HCT116 (cell line): ENCODE measurements at regions not wholly inside any gene's neighbourhood (a gene's known extent, or its start where the extent isn't known, plus 50 kb on each side); places are given as distances from the start of the nearest gene placed in this dataset.

Experiments
- ATAC-seq: fragments of 200-7000 bp; cut with Tn5 transposase; 2 replicates; pipeline ENCODE4 v1.9.1; 2020; ENCODE audit warnings: mild to moderate bottlenecking, moderate library complexity
- BruUV-seq: library from RNA; stranded (reverse); fragments of 400-500 nt; replicated peaks from 2 replicates; lab custom pipeline; 2021; lab: Mats Ljungman, UMichigan
- CTCF ChIA-PET: fragments of 300-600 bp; sonication (Branson Sonifier 250); formaldehyde crosslinking; loops from one replicate; lab custom pipeline; 2021; ENCODE audit warnings: antibody characterized with exemption; lab: Charles Lee
- POLR2A ChIA-PET: fragments of 300-600, 350-600 bp; sonication (Branson Sonifier 250); formaldehyde crosslinking; loops from one replicate; lab custom pipeline; 2021; ENCODE audit warnings: antibody characterized with exemption; lab: Charles Lee
- RAD21 ChIA-PET, 2 experiments: fragments of 300-600 bp; sonication (Branson Sonifier 250); formaldehyde crosslinking; loops; one replicate each; lab custom pipeline; 2023; ENCODE audit warnings: low total read pairs in 2 of 2; ENCODE audit not compliant: uncharacterized antibody in 2 of 2, unreplicated experiment in 2 of 2, low non-redundant PET in 1 of 2; lab: Charles Lee
- DNase-seq: peaks from one replicate; pipeline ENCODE4 v3.0.0-alpha.2; 2010; ENCODE audit warnings: low read depth, low spot score
- H2AFZ ChIP-seq: fragments of 200-600 bp; shearing (Covaris generic), sonication (generic); 2 replicates; pipeline ENCODE4 v1.6.1; 2017; ENCODE audit warnings: low read depth, mixed run types, mixed read lengths, antibody characterized with exemption, low read length; ENCODE audit not compliant: poor library complexity, severe bottlenecking
- H3K27ac ChIP-seq: 2 replicates; pipeline ENCODE4 v1.5.1; 2012; ENCODE audit warnings: low read depth, low read length
- H3K27me3 ChIP-seq: fragments of 200-600 bp; sonication (generic); 2 replicates; pipeline ENCODE4 v1.6.1; 2016; ENCODE audit warnings: mixed run types, low read length, mixed read lengths; ENCODE audit not compliant: insufficient read depth
- H3K36me3 ChIP-seq, 2 experiments: fragments of 200-500 bp in 1 of 2; fragments of 200-600 bp in 1 of 2; sonication (Bioruptor generic) in 1 of 2; sonication (generic) in 1 of 2; 2 replicates each; pipeline versions ENCODE4 v1.5.1 to v1.6.1; 2014 to 2016; ENCODE audit warnings: low read length in 2 of 2, inconsistent platforms in 1 of 2, mixed read lengths in 1 of 2, mixed run types in 1 of 2; ENCODE audit not compliant: insufficient read depth in 2 of 2, control insufficient read depth in 1 of 2
- H3K4me1 ChIP-seq, 2 experiments: fragments of 200-600 bp in 1 of 2; sonication (generic) in 1 of 2; 2 replicates each; pipeline versions ENCODE4 v1.5.1 to v1.6.1; 2012 to 2017; ENCODE audit warnings: low read length in 2 of 2, inconsistent platforms in 1 of 2, mild to moderate bottlenecking in 1 of 2, mixed read lengths in 1 of 2, mixed run types in 1 of 2, moderate library complexity in 1 of 2; ENCODE audit not compliant: insufficient read depth in 2 of 2, control insufficient read depth in 1 of 2
- H3K4me2 ChIP-seq: fragments of 200-600 bp; sonication (generic); 2 replicates; pipeline ENCODE4 v1.6.1; 2017; ENCODE audit warnings: mixed run types, low read length, mixed read lengths
- H3K4me3 ChIP-seq, 2 experiments: fragments of 200-600 bp in 1 of 2; sonication (generic) in 1 of 2; replicated peaks in 1 of 2; 2 replicates each; pipeline ENCODE4 v1.5.1; 2011 to 2016; ENCODE audit warnings: low read length in 2 of 2, control low read depth in 1 of 2, low read depth in 1 of 2, mild to moderate bottlenecking in 1 of 2, mixed read lengths in 1 of 2, mixed run types in 1 of 2
- H3K79me2 ChIP-seq: fragments of 200-600 bp; sonication (generic); 2 replicates; pipeline ENCODE4 v1.6.1; 2017; ENCODE audit warnings: mild to moderate bottlenecking, mixed run types, low read length, moderate library complexity, mixed read lengths; ENCODE audit not compliant: insufficient read depth
- H3K9ac ChIP-seq: fragments of 200-600 bp; sonication (generic); 2 replicates; pipeline ENCODE4 v1.6.1; 2016; ENCODE audit warnings: low read length, mixed read lengths
- H3K9me2 ChIP-seq: fragments of 200-600 bp; sonication (generic), shearing (Covaris generic); 2 replicates; pipeline ENCODE4 v1.6.1; 2017; ENCODE audit warnings: mixed run types, mild to moderate bottlenecking, moderate library complexity; ENCODE audit not compliant: insufficient read depth
- H3K9me3 ChIP-seq, 2 experiments: fragments of 200-500 bp in 1 of 2; fragments of 200-600 bp in 1 of 2; sonication (Bioruptor generic) in 1 of 2; sonication (generic) in 1 of 2; 2 replicates each; pipeline ENCODE4 v1.6.1; 2014 to 2017; ENCODE audit warnings: low read length in 2 of 2, mixed read lengths in 2 of 2, inconsistent platforms in 1 of 2, low read depth in 1 of 2, mild to moderate bottlenecking in 1 of 2, mixed run types in 1 of 2, moderate library complexity in 1 of 2; ENCODE audit not compliant: control insufficient read depth in 1 of 2, insufficient read depth in 1 of 2
- H4K20me1 ChIP-seq: fragments of 200-600 bp; sonication (generic), shearing (Covaris generic); 2 replicates; pipeline ENCODE4 v1.6.1; 2017; ENCODE audit warnings: mixed run types, mild to moderate bottlenecking, moderate library complexity; ENCODE audit not compliant: insufficient read depth
- ATF3 ChIP-seq: IDR thresholded peaks from 2 replicates; pipeline ENCODE4 v1.6.1; 2012
- CBX3 ChIP-seq: IDR thresholded peaks from 2 replicates; pipeline ENCODE4 v1.6.1; 2012; ENCODE audit warnings: low read depth
- CEBPB ChIP-seq: IDR thresholded peaks from 2 replicates; pipeline ENCODE4 v1.6.1; 2012; ENCODE audit warnings: low read depth
- EGR1 ChIP-seq: IDR thresholded peaks from 2 replicates; pipeline ENCODE4 v1.6.1; 2012; ENCODE audit warnings: low read depth
- ELF1 ChIP-seq: IDR thresholded peaks from 2 replicates; pipeline ENCODE4 v1.6.1; 2012; ENCODE audit warnings: low read depth, borderline replicate concordance
- JUND ChIP-seq: IDR thresholded peaks from 2 replicates; pipeline ENCODE4 v1.6.1; 2012
- MAX ChIP-seq: IDR thresholded peaks from 2 replicates; pipeline ENCODE4 v1.6.1; 2012
- POLR2A ChIP-seq: IDR thresholded peaks from 2 replicates; pipeline ENCODE4 v1.7.0; 2011; ENCODE audit warnings: borderline replicate concordance; ENCODE audit not compliant: insufficient read depth, insufficient read length; ENCODE audit errors: extremely low read depth
- POLR2AphosphoS5 ChIP-seq: IDR thresholded peaks from 2 replicates; pipeline ENCODE4 v1.6.1; 2011; ENCODE audit warnings: mild to moderate bottlenecking, low read depth, low read length, moderate library complexity
- SIN3A ChIP-seq: IDR thresholded peaks from 2 replicates; pipeline ENCODE4 v1.6.1; 2012; ENCODE audit warnings: low read depth
- SP1 ChIP-seq: IDR thresholded peaks from 2 replicates; pipeline ENCODE4 v1.6.1; 2012; ENCODE audit warnings: low read depth
- YY1 ChIP-seq: IDR thresholded peaks from 2 replicates; pipeline ENCODE4 v1.6.1; 2011; ENCODE audit warnings: low read length, low read depth, moderate library complexity, mild to moderate bottlenecking; ENCODE audit not compliant: insufficient replicate concordance; ENCODE audit errors: extremely low read depth
- ZBTB33 ChIP-seq: IDR thresholded peaks from 2 replicates; pipeline ENCODE4 v1.6.1; 2011; ENCODE audit warnings: mild to moderate bottlenecking, low read length, moderate library complexity; ENCODE audit not compliant: insufficient replicate concordance; ENCODE audit errors: extremely low read depth
- ZNF274 ChIP-seq: fragments of 200-500 bp; sonication (Bioruptor generic); IDR thresholded peaks from 2 replicates; pipeline ENCODE4 v1.6.1; 2014; ENCODE audit warnings: mild to moderate bottlenecking, low read depth, low read length, inconsistent platforms
- intact Hi-C: fragments of 100-400 bp; cut with micrococcal nuclease; formaldehyde crosslinking; loops from 2 replicates; pipeline ENCODE4 v1.10.0; 2022

GRCh38 chr9:7691909-7692308 lies 107.7 kb downstream of the DMAC1 start:
- H3K36me3 ChIP-seq = no peaks in the 10 kb centered on the region
- POLR2A ChIA-PET = no interaction called here
- H3K4me3 ChIP-seq = no peak overlapping the region
- H3K4me1 ChIP-seq = no peaks in the 10 kb centered on the region
- TF ChIP-seq MAX (no peak), POLR2A (no peak), ATF3 (no peak), YY1 (no peak), POLR2AphosphoS5 (no peak), CBX3 (no peak), ZNF274 (no peak), JUND (no peak), SP1 (no peak), ZBTB33 (no peak), ELF1 (no peak), CEBPB (no peak), SIN3A (no peak), EGR1 (no peak)
- TF ChIP-seq, all 23 proteins: peak for 0
- Histone ChIP-seq H4K20me1 (no peaks in the 10 kb centered on the region), H3K9me3 (no peaks in the 10 kb centered on the region), H3K9me2 (no peaks in the 10 kb centered on the region), H3K9ac (no peak overlapping the region), H3K27me3 (no peaks in the 10 kb centered on the region), H2AFZ (no peak overlapping the region), H3K27ac (no peak overlapping the region), H3K4me2 (no peak overlapping the region), H3K79me2 (no peaks in the 10 kb centered on the region)
- BruUV-seq = no TSS peak
- CTCF ChIA-PET = no interaction called here
- intact Hi-C loops = no loop called here
- RAD21 ChIA-PET = no interaction called here
- DNase-seq (no peak), ATAC-seq (no peak)
